H1 (cell line): ENCODE measurements at regions not wholly inside any gene's neighbourhood (a gene's known extent, or its start where the extent isn't known, plus 50 kb on each side); places are given as distances from the start of the nearest gene placed in this dataset.

ENCODE experiments used
- BCL11A ChIP-seq, 2 experiments: IDR thresholded peaks; one replicate each; pipeline ENCODE4 v1.6.1; 2011; ENCODE audit warnings: low read depth in 2 of 2, low read length in 2 of 2, mild to moderate bottlenecking in 2 of 2
- GABPA ChIP-seq: IDR thresholded peaks from 2 replicates; pipeline ENCODE4 v1.6.1; 2011; ENCODE audit warnings: mild to moderate bottlenecking, low read length, moderate library complexity, borderline replicate concordance; ENCODE audit not compliant: insufficient read depth
- KDM1A ChIP-seq: fragments of 200-600, 300-600 bp; sonication (generic); IDR thresholded peaks from 2 replicates; pipeline ENCODE4 v1.7.1; 2016; ENCODE audit warnings: mild to moderate bottlenecking, low read length, borderline replicate concordance
- NANOG ChIP-seq: IDR thresholded peaks from 2 replicates; pipeline ENCODE4 v1.6.1; 2011; ENCODE audit warnings: low read length, low read depth, mild to moderate bottlenecking, inconsistent platforms; ENCODE audit not compliant: insufficient read depth, poor library complexity, severe bottlenecking
- POU5F1 ChIP-seq: IDR thresholded peaks from 2 replicates; pipeline ENCODE4 v1.6.1; 2011; ENCODE audit warnings: low read depth, mild to moderate bottlenecking, low read length, moderate library complexity
- TF ChIP-seq, protein P1 (sequence below): IDR thresholded peaks from 2 replicates; pipeline ENCODE4 v1.6.1; 2012; ENCODE audit warnings: low read length, inconsistent platforms

DNA sequence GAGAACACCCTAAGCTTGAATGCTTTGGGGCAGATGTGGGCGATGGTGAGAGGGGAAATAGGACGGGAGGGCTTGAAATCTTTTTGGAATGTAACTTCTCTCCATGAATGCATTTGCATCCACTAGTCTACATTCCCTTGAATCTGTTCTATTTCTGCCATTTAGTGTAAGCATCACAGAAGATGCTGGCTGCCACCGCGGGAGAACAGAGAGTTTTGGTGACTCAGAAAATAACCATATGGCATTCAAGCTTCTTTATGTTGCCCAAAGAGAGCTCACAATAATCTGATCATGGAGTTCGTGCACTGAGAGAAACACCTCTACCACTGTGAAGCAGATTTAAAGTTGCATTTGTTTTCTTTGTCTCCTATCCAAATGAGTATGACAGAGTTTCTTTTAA, 52.6 kb upstream of the OTX2 start (continued):
- TF ChIP-seq, protein P1, sequence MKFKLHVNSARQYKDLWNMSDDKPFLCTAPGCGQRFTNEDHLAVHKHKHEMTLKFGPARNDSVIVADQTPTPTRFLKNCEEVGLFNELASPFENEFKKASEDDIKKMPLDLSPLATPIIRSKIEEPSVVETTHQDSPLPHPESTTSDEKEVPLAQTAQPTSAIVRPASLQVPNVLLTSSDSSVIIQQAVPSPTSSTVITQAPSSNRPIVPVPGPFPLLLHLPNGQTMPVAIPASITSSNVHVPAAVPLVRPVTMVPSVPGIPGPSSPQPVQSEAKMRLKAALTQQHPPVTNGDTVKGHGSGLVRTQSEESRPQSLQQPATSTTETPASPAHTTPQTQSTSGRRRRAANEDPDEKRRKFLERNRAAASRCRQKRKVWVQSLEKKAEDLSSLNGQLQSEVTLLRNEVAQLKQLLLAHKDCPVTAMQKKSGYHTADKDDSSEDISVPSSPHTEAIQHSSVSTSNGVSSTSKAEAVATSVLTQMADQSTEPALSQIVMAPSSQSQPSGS = no peak
- TF ChIP-seq BCL11A (IDR thresholded peaks at IDR 0.05; ENCODE audit: low read depth in 2 of 2, low read length in 2 of 2) (no peak), NANOG (no peak), GABPA (no peak), POU5F1 (no peak), KDM1A (no peak)
